ENCODE measurements at regions not wholly inside any gene's neighbourhood (a gene's known extent, or its start where the extent isn't known, plus 50 kb on each side); places are given as distances from the start of the nearest gene placed in this dataset.

GRCh38 chr9:108207561-108208165 is 648.1 kb downstream of the ACTL7B start:
- DNase-seq (ENCODE audit: low read depth in 4 of 4, low spot score in 1 of 4) = no peak

DNA sequence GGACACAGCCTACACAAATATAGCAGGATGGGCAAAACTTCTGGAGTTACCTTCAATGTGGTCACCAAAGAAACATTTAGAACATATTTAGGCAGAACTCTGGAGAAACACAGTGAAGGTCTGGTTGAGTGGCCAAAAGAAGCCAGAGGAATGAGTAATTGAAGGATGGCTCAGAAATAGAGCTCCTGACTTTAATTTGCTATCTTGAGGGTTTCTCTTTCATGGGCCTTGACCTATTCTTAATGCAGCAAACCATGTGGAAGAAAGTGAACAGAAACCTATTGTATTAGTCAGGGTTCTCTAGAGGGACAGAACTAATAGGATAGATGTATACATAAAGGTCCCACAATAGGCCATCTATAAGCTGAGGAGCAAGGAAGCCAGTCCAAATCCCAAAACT is 650.5 kb downstream of the ACTL7B start:
- DNase-seq (ENCODE audit: low read depth in 4 of 4, low spot score in 1 of 4) = no peak

- DNase-seq (ENCODE audit: low read depth in 4 of 4, low spot score in 1 of 4) = no peak
Measured at GRCh38 chr9:108197899-108198298, 657.9 kb downstream of the ACTL7B start.

DNA sequence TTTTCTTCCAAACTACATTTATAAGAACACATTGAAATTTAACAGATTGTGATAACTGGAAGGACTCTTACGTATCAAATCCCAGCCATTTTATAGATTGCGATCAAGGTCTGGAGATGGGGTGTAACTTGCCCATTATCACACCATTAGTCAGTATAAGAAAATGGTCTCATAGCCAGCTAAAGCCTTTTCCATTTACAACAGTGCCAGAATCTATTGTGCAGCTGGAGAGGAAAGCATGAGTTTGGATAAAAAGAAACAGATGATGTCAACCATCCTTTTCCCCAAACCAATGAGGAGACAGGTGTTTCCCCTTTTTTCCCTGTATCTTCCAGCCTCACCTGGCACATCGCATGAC is 658.8 kb downstream of the ACTL7B start:
- DNase-seq (ENCODE audit: low read depth in 4 of 4, low spot score in 1 of 4) = no peak

- DNase-seq (ENCODE audit: low read depth in 4 of 4, low spot score in 1 of 4) = no peak
Measured at GRCh38 chr9:108196332-108197007, 659.3 kb downstream of the ACTL7B start.

DNA sequence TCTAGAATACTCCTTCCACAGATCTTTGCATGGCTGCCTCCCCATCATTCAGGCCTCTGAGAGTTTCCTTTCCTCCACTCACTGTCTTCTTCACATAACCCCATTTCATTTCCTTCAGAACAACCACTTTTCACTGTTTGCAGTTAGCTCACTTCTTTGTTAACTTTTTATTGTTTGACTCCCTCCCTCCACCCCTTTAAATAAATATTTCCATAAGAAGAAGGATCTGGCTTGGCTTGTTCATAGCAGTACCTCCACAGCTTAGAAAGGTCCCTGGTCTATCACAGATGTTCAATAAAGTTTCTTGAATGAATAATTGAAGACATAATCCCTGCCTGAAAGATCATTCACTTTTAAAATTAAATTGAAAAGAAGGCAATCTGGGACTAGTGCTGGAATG is 661.6 kb downstream of the ACTL7B start:
- no peak for DNase-seq (ENCODE audit: low read depth in 4 of 4, low spot score in 1 of 4)

GRCh38 chr9:108193026-108193710 is 662.6 kb downstream of the ACTL7B start:
- DNase-seq (ENCODE audit: low read depth in 4 of 4, low spot score in 1 of 4) = no peak

- DNase-seq (ENCODE audit: low read depth in 4 of 4, low spot score in 1 of 4) = no peak
Measured at GRCh38 chr9:108191065-108191464, 664.7 kb downstream of the ACTL7B start.

GRCh38 chr9:108188976-108189375 is 666.8 kb downstream of the ACTL7B start:
- no peak for DNase-seq (ENCODE audit: low read depth in 4 of 4, low spot score in 1 of 4)

GRCh38 chr9:108188482-108188881 is 667.3 kb downstream of the ACTL7B start:
- no peak for DNase-seq (ENCODE audit: low read depth in 4 of 4, low spot score in 1 of 4)

DNA sequence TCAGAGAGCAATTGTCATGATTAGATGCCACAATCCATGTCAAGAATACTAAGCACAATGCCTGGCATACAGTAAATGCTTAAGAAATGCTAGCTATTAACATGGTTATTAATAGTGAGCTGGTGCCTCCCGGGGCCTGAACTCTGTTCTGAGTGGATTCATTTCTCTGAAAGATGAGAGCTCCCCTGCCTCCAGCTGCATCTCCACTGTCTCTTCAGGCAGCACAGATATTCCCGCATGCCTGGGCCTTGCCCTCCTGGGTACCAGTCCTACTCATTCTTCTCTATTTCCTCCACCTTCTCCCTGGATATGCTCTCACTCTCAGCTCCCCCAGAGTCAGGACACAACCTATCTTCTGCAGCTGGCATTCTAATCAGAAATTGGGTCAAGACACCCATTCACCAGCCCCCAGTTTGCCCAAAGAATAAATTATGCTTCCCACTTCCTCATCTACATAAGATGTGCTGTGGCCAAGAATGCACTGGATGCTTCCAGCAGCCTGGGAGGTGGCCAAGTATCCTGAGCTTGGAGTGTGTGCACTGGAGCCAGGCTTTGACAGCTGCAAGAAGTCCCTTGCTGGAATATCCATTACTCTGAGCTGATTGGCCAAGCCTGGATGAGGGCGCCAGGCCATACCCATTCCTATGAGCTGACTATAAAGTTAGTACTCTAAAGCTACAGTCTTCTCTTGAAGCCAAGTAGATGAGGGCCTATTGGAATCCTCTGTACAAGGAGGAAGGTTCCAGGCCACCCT is 669.0 kb downstream of the ACTL7B start:
- no peak for DNase-seq (ENCODE audit: low read depth in 4 of 4, low spot score in 1 of 4)

GRCh38 chr9:108185613-108186012 is 670.2 kb downstream of the ACTL7B start:
- no peak for DNase-seq (ENCODE audit: low read depth in 4 of 4, low spot score in 1 of 4)

- no peak for DNase-seq (ENCODE audit: low read depth in 4 of 4, low spot score in 1 of 4)
Measured at GRCh38 chr9:108184941-108185340, 670.8 kb downstream of the ACTL7B start.

DNA sequence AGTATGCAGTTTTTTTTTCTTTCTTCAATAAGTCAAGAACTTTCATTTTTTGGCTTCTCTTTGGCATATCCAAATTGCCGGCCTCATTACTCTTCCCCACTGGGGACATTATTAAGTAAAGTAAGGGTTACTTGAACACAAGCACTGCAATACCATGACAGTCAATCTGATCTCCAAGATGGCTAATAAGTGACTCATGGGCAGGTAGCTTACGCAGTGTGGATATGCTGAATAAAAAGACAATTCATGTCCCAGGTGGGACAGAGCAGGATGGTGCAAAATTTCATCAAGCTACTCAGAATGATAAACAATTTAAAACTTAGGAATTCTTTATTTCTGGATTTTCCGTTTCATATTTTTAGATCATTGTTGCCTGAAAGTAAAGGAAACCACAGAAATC is 671.8 kb downstream of the ACTL7B start:
- no peak for DNase-seq (ENCODE audit: low read depth in 4 of 4, low spot score in 1 of 4)

- no peak for DNase-seq (ENCODE audit: low read depth in 4 of 4, low spot score in 1 of 4)
Measured at GRCh38 chr9:108182950-108183381, 672.8 kb downstream of the ACTL7B start.

DNA sequence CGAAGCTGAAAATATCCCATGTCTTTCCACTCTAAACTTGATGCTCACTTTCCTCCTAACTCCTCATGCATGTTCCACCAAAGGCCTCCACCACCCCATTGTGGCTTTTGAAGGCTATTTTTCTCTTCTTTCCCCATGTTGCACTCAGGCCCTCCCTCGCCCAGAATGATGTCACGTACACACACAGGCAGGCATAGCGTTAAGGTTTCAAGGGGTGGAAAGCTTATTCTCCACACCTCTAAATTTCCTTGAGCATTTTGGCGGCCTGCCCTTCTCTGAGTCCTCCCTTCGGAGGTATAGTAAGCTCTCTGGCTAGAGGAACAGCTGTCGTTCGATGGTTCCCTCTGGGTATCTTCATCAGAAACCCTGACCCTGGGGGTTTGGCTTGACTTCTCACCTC is 673.5 kb downstream of the ACTL7B start:
- DNase-seq (ENCODE audit: low read depth in 4 of 4, low spot score in 1 of 4) = no peak

DNA sequence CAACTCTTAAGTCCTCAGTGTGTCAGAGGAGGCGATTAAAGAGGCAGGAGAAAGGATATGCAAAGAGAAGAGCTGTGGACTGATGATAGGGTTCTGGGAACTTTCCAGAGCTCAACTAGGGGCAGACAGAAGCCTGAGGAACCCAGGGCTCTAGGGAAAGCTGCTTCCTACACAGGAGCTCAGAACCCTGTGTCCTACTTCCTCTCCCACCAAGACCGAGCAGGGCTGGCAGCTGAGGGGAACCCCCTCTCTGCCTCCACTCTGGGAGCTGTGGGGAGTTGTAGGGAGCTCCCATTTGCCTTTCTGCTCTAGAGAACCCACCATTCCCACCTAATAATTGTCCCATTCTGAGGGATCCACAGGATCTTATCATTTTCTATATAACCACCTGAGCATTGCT is 674.3 kb downstream of the ACTL7B start:
- DNase-seq (ENCODE audit: low read depth in 4 of 4, low spot score in 1 of 4) = no peak

GRCh38 chr9:108180541-108180940 is 675.2 kb downstream of the ACTL7B start:
- DNase-seq (ENCODE audit: low read depth in 4 of 4, low spot score in 1 of 4) = no peak

DNA sequence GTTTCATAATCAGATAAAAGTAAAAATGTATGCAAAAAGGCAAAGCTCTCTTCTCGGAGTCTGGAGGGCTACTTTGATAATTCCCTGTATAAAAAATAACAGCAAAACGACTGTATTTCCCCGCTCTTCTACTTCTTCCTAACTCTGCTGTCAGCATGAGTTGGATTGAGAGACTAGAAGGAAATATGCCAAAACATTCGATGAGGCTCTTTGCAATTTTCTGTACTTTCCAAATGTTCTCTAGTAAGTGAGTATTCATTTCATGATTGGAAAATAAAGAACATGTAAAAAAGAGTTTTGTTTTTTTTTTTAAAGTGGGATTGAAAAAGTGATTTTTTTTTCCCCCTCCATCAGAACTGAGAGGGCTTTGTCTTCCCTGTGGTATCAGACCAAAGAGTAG is 677.5 kb downstream of the ACTL7B start:
- DNase-seq (ENCODE audit: low read depth in 4 of 4, low spot score in 1 of 4) = no peak

- DNase-seq (ENCODE audit: low read depth in 4 of 4, low spot score in 1 of 4) = no peak
Measured at GRCh38 chr9:108168236-108168850, 678.8 kb upstream of the KLF4 start.

- no peak for DNase-seq (ENCODE audit: low read depth in 4 of 4, low spot score in 1 of 4)
Measured at GRCh38 chr9:108167136-108167900, 677.7 kb upstream of the KLF4 start.

Measured in stimulated activated CD4-positive, alpha-beta T cell treated with anti-CD3 and anti-CD28 coated beads, Interleukin-1b, Interleukin-23, amount 100 ng/mL, for 24 hours (primary cell).